Keratinocyte (primary cell): ENCODE measurements at regions not wholly inside any gene's neighbourhood (a gene's known extent, or its start where the extent isn't known, plus 50 kb on each side); places are given as distances from the start of the nearest gene placed in this dataset.

Source experiments
- DNase-seq: peaks from one replicate; pipeline ENCODE4 v3.0.0-alpha.2; 2011; ENCODE audit warnings: low read depth, missing footprints, low spot score
- FAIRE-seq: peaks from 2 replicates; lab custom pipeline; 2011; peaks lifted over from hg19 to GRCh38; lab: Jason Lieb, UNC
- H2AFZ ChIP-seq: 2 replicates; pipeline ENCODE4 v1.6.0; 2012; ENCODE audit warnings: low read length, control low read depth, inconsistent platforms; ENCODE audit not compliant: control insufficient read depth
- H3K27ac ChIP-seq: 2 replicates; pipeline ENCODE4 v1.5.1; 2011; ENCODE audit warnings: low read length; ENCODE audit not compliant: control insufficient read depth, insufficient read depth
- H3K27me3 ChIP-seq: 3 replicates; pipeline ENCODE4 v1.6.0; 2011; ENCODE audit warnings: low read length; ENCODE audit not compliant: control insufficient read depth, insufficient read depth; ENCODE audit errors: extremely low read depth
- H3K36me3 ChIP-seq, 2 experiments: 2 replicates in 1 of 2; 3 replicates in 1 of 2; pipeline ENCODE4 v1.5.1; 2011; ENCODE audit warnings: low read length in 2 of 2, mild to moderate bottlenecking in 1 of 2; ENCODE audit not compliant: control insufficient read depth in 2 of 2, insufficient read depth in 2 of 2; ENCODE audit errors: extremely low read depth in 1 of 2
- H3K4me1 ChIP-seq: 3 replicates; pipeline ENCODE4 v1.5.1; 2011; ENCODE audit warnings: low read length; ENCODE audit not compliant: control insufficient read depth, insufficient read depth; ENCODE audit errors: extremely low read depth
- H3K4me2 ChIP-seq: 3 replicates; pipeline ENCODE4 v1.6.0; 2011; ENCODE audit warnings: low read depth, low read length; ENCODE audit not compliant: control insufficient read depth, insufficient read depth; ENCODE audit errors: extremely low read depth
- H3K4me3 ChIP-seq, 3 experiments: fragments of 200-600 bp in 1 of 3; sonication (generic) in 1 of 3; 2 replicates in 2 of 3; 3 replicates in 1 of 3; pipeline ENCODE4 v1.5.1; 2011 to 2016; ENCODE audit warnings: low read length in 3 of 3, mild to moderate bottlenecking in 3 of 3, control low read depth in 2 of 3, inconsistent platforms in 1 of 3, low read depth in 1 of 3, mixed read lengths in 1 of 3, mixed run types in 1 of 3, moderate library complexity in 1 of 3; ENCODE audit not compliant: control insufficient read depth in 2 of 3, insufficient read depth in 2 of 3; ENCODE audit errors: extremely low read depth in 1 of 3
- H3K79me2 ChIP-seq: 2 replicates; pipeline ENCODE4 v1.6.0; 2012; ENCODE audit warnings: low read length; ENCODE audit not compliant: control insufficient read depth, insufficient read depth
- H3K9ac ChIP-seq: 3 replicates; pipeline ENCODE4 v1.6.0; 2011; ENCODE audit warnings: low read length; ENCODE audit not compliant: control insufficient read depth, insufficient read depth; ENCODE audit errors: extremely low read depth
- H3K9me1 ChIP-seq: 3 replicates; pipeline ENCODE4 v1.6.0; 2011; ENCODE audit warnings: low read length; ENCODE audit not compliant: control insufficient read depth, insufficient read depth; ENCODE audit errors: extremely low read depth
- H3K9me3 ChIP-seq: 2 replicates; pipeline ENCODE4 v1.5.1; 2012; ENCODE audit warnings: low read depth, low read length; ENCODE audit not compliant: control insufficient read depth
- H4K20me1 ChIP-seq: 3 replicates; pipeline ENCODE4 v1.6.0; 2011; ENCODE audit warnings: low read length; ENCODE audit not compliant: control insufficient read depth, insufficient read depth; ENCODE audit errors: extremely low read depth
- EZH2 ChIP-seq: IDR thresholded peaks from one replicate; pipeline ENCODE4 v1.6.1; 2012; ENCODE audit warnings: inconsistent platforms, mild to moderate bottlenecking, low read length, moderate library complexity
- dilution Hi-C: fragments of 300-500 bp; cut with MboI; formaldehyde crosslinking; loops from one replicate; pipeline ENCODE4 v1.7.0; 2020; ENCODE audit warnings: low sequenced_read_pairs; ENCODE audit not compliant: extremely low pct_ligation_motif_present
- TF ChIP-seq, protein P1 (sequence below), 3 experiments: IDR thresholded peaks in 1 of 3; conservative IDR thresholded peaks in 1 of 3; optimal IDR thresholded peaks in 1 of 3; 2 replicates in 2 of 3; 3 replicates in 1 of 3; pipeline versions ENCODE3 to v1.5.1; 2011; ENCODE audit warnings: low read length in 3 of 3, mild to moderate bottlenecking in 3 of 3, moderate library complexity in 2 of 3, control low read depth in 1 of 3, inconsistent platforms in 1 of 3; ENCODE audit not compliant: insufficient read depth in 2 of 3; ENCODE audit errors: extremely low read depth in 1 of 3

GRCh38 chr1:81681601-81682266 lies 119.0 kb upstream of the ADGRL2 start:
- Histone ChIP-seq H3K9me1 (no peaks in the 10 kb centered on the region), H3K9me3 (no peaks in the 10 kb centered on the region), H3K27ac (no peak overlapping the region), H3K4me2 (peak overlapping the region; percentile 27), H3K27me3 (no peaks in the 10 kb centered on the region), H2AFZ (no peak overlapping the region), H3K36me3 (no peaks in the 10 kb centered on the region), H3K9ac (no peak overlapping the region), H4K20me1 (no peaks in the 10 kb centered on the region), H3K4me3 (no peak overlapping the region), H3K79me2 (no peaks in the 10 kb centered on the region), H3K4me1 (peaks cover 4% of the 10 kb centered on the region)
- FAIRE-seq (no peak), DNase-seq (no peak)
- dilution Hi-C loops: no loop called here
- TF ChIP-seq, protein P1, sequence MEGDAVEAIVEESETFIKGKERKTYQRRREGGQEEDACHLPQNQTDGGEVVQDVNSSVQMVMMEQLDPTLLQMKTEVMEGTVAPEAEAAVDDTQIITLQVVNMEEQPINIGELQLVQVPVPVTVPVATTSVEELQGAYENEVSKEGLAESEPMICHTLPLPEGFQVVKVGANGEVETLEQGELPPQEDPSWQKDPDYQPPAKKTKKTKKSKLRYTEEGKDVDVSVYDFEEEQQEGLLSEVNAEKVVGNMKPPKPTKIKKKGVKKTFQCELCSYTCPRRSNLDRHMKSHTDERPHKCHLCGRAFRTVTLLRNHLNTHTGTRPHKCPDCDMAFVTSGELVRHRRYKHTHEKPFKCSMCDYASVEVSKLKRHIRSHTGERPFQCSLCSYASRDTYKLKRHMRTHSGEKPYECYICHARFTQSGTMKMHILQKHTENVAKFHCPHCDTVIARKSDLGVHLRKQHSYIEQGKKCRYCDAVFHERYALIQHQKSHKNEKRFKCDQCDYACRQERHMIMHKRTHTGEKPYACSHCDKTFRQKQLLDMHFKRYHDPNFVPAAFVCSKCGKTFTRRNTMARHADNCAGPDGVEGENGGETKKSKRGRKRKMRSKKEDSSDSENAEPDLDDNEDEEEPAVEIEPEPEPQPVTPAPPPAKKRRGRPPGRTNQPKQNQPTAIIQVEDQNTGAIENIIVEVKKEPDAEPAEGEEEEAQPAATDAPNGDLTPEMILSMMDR (optimal IDR thresholded peaks at IDR 0.05 in 1 of 3, IDR thresholded peaks at IDR 0.05 in 1 of 3, conservative IDR thresholded peaks at IDR 0.05 in 1 of 3; ENCODE audit: extremely low read depth in 1 of 3, insufficient read depth in 2 of 3, low read length in 3 of 3): no peak
- no peak for TF ChIP-seq EZH2

- FAIRE-seq: no peak
- Histone ChIP-seq H3K27me3 (no peaks in the 10 kb centered on the region), H3K79me2 (no peaks in the 10 kb centered on the region), H2AFZ (peak overlapping the region; percentile 13), H3K36me3 (no peaks in the 10 kb centered on the region), H3K4me1 (peaks cover 4% of the 10 kb centered on the region), H3K9me1 (no peaks in the 10 kb centered on the region), H3K4me3 (no peak overlapping the region), H4K20me1 (no peaks in the 10 kb centered on the region), H3K4me2 (no peak overlapping the region), H3K9ac (no peak overlapping the region), H3K9me3 (no peaks in the 10 kb centered on the region), H3K27ac (no peak overlapping the region)
- dilution Hi-C loops: no loop called here
- no peak for TF ChIP-seq EZH2
- DNase-seq: no peak
Observed at GRCh38 chr1:81681114-81681513, 119.6 kb upstream of the ADGRL2 start.

GRCh38 chr1:81679942-81680341 lies 120.8 kb upstream of the ADGRL2 start:
- Histone ChIP-seq H3K9me3 (no peaks in the 10 kb centered on the region), H4K20me1 (no peaks in the 10 kb centered on the region), H3K4me3 (no peak overlapping the region), H3K36me3 (no peaks in the 10 kb centered on the region), H3K4me1 (peaks cover 4% of the 10 kb centered on the region), H2AFZ (no peak overlapping the region), H3K9me1 (no peaks in the 10 kb centered on the region), H3K27ac (no peak overlapping the region), H3K9ac (no peak overlapping the region), H3K79me2 (no peaks in the 10 kb centered on the region), H3K27me3 (no peaks in the 10 kb centered on the region), H3K4me2 (no peak overlapping the region)
- FAIRE-seq (no peak), DNase-seq (no peak)
- dilution Hi-C loops: no loop called here
- TF ChIP-seq, protein P1 (optimal IDR thresholded peaks at IDR 0.05 in 1 of 3, IDR thresholded peaks at IDR 0.05 in 1 of 3, conservative IDR thresholded peaks at IDR 0.05 in 1 of 3; ENCODE audit: extremely low read depth in 1 of 3, insufficient read depth in 2 of 3, low read length in 3 of 3): no peak
- no peak for TF ChIP-seq EZH2
